ENCODE measurements at regions not wholly inside any gene's neighbourhood (a gene's known extent, or its start where the extent isn't known, plus 50 kb on each side); places are given as distances from the start of the nearest gene placed in this dataset.

DNA sequence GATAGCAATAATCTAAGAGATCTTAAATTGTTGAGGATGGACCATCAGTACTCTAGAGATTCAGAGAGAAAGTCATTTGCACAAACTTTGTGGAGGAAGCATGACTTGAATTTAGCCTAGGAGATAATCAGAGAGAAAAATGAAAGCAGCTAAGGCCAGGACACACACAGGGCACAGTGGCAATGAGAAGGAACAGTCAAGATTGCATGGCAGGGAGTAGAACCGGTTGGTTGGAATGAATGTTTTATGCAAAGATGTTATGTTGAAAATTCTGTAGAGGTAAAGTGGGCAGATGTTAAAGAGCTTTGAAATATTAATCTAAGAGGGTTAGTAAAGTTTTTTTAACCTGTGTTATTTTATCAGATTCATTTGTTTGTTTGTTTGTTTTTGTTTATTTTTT lies 521.8 kb downstream of the GATA3 start:
- Histone ChIP-seq H3K27ac (no peak overlapping the region), H4K20me1 (no peaks in the 10 kb centered on the region), H3K4me2 (no peak overlapping the region), H3K4me1 (no peaks in the 10 kb centered on the region), H3K9me3 (replicated peaks in 1 of 11) (no peaks in the 10 kb centered on the region), H3K9ac (no peak overlapping the region), H3K36me3 (no peaks in the 10 kb centered on the region), H3K4me3 (no peak overlapping the region), H3K27me3 (no peaks in the 10 kb centered on the region)
- TF ChIP-seq Cebpa-rat (IDR thresholded peaks at IDR 0.05): no peak

GRCh38 chr10:8576911-8577310 lies 522.4 kb downstream of the GATA3 start:
- Histone ChIP-seq H4K20me1 (no peaks in the 10 kb centered on the region), H3K4me1 (peaks cover 0 to 6% (median 2%) of the 10 kb centered on the region in 10 experiments; a peak in 3 of 20 replicates)
- no peak for TF ChIP-seq Cebpa-rat (IDR thresholded peaks at IDR 0.05)

GRCh38 chr10:8577686-8578085 lies 523.2 kb downstream of the GATA3 start:
- no peak overlapping the region for H3K9ac ChIP-seq
- no peaks in the 10 kb centered on the region for H4K20me1 ChIP-seq
- H3K9me3 ChIP-seq (replicated peaks in 1 of 11): no peaks in the 10 kb centered on the region
- peaks cover 0 to 8% (median 3%) of the 10 kb centered on the region in 10 experiments; a peak in 3 of 20 replicates for H3K4me1 ChIP-seq
- H3K4me3 ChIP-seq: no peak overlapping the region
- no peak for TF ChIP-seq Cebpa-rat (IDR thresholded peaks at IDR 0.05)
- no peaks in the 10 kb centered on the region for H3K36me3 ChIP-seq
- H3K27ac ChIP-seq: no peak overlapping the region
- H3K27me3 ChIP-seq: no peaks in the 10 kb centered on the region
- no peak overlapping the region for H3K4me2 ChIP-seq

More at GRCh38 chr10:8576911-8577310, 522.4 kb downstream of the GATA3 start:
- H3K4me3 ChIP-seq: no peak overlapping the region
- no peaks in the 10 kb centered on the region for H3K27me3 ChIP-seq
- H3K9ac ChIP-seq: no peak overlapping the region
- no peak overlapping the region for H3K4me2 ChIP-seq
- H3K9me3 ChIP-seq (replicated peaks in 1 of 11): no peaks in the 10 kb centered on the region
- no peaks in the 10 kb centered on the region for H3K36me3 ChIP-seq
- no peak overlapping the region for H3K27ac ChIP-seq

DNA sequence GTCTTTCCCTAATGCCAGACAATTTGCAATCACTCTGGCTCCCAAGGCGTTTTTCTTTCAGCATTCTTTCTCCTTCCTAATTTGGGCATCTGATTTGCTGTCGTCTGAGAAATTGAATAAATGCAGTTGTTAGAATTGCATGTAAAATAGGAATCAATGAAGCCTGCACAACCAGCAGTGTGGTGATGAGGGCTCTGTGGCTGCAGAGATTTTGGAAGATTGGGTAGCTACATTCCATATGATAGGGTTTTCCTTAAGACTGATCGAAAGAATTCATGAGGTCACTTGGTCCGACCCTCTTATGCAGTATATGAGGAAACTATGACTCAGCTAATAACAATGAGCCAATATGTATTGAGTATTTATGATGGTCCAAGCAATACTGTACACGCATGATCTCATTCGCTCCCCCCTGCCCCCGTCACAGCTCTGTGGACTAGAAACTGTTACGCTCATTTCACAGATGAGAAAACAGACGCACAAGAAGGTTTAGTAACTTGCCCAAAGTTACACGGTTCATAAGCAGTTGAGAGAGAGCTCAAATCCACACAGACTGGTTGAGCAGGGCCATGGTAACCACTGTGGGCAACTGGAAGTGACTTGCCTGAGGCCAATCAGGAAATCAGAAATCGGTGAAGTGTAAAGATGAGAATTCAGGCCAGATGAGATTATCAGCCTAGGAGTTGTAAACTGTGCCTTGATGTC lies 527.2 kb downstream of the GATA3 start:
- H3K27ac ChIP-seq: no peak overlapping the region
- H4K20me1 ChIP-seq: no peaks in the 10 kb centered on the region
- no peak overlapping the region for H3K9ac ChIP-seq
- H3K27me3 ChIP-seq: no peaks in the 10 kb centered on the region
- no peak overlapping the region for H3K4me3 ChIP-seq
- H3K4me1 ChIP-seq: peaks cover 0 to 8% (median 3%) of the 10 kb centered on the region in 10 experiments; a peak in 3 of 20 replicates
- H3K36me3 ChIP-seq: no peaks in the 10 kb centered on the region
- no peak for TF ChIP-seq Cebpa-rat (IDR thresholded peaks at IDR 0.05)
- H3K4me2 ChIP-seq: peak overlapping the region in 4 of 11 experiments; percentile 7 to 11 (median 9); a peak in 3 of 22 replicates
- H3K9me3 ChIP-seq (replicated peaks in 1 of 11): no peaks in the 10 kb centered on the region

DNA sequence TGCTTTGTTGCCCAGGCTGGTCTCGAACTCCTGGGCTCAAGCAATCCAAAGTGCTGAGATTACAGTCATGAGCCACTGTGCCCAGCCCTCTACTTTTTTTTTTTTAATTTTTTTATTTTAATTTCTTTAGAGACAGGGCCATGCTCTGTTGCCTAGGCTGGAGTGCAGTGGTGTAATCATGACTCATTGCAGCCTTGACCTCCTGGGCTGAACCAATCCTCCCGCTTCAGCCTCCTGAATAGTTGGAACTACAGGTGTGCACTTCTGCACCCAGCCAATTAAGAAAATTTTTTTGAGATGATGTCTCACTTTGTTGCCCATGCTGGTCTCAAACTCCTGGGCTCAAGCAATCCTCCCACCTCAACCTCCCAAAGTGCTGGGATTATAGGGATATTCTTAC lies 528.6 kb downstream of the GATA3 start:
- TF ChIP-seq Cebpa-rat (IDR thresholded peaks at IDR 0.05): no peak
- Histone ChIP-seq H3K9ac (no peak overlapping the region), H3K4me2 (no peak overlapping the region), H3K4me1 (peaks cover 0 to 8% (median 3%) of the 10 kb centered on the region in 10 experiments; a peak in 3 of 20 replicates), H3K9me3 (replicated peaks in 1 of 11) (no peaks in the 10 kb centered on the region), H3K4me3 (no peak overlapping the region), H4K20me1 (no peaks in the 10 kb centered on the region), H3K36me3 (no peaks in the 10 kb centered on the region), H3K27me3 (no peaks in the 10 kb centered on the region), H3K27ac (no peak overlapping the region)

DNA sequence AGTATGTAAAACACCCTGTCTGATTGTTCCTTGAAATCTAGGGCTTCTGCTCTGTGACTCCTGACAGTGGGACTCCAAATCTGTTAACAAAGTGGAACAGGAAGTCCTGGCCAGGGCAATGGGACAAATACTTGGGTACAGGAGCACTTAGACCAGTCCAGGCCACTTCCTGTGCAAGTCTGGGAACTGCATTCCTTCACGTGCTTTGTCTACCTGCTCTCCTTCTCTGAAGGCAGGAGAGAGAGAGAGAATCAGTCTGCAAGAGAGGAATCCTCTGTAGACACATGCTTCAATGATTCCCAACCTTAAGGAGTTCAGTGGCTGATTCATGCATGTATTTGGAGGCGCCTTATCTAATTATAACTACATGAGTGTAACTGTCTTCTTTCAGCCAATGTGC lies 530.2 kb downstream of the GATA3 start:
- no peak for TF ChIP-seq Cebpa-rat (IDR thresholded peaks at IDR 0.05)
- no peaks in the 10 kb centered on the region for H4K20me1 ChIP-seq
- H3K36me3 ChIP-seq: no peaks in the 10 kb centered on the region
- H3K4me1 ChIP-seq: peaks cover 0 to 8% (median 3%) of the 10 kb centered on the region in 10 experiments; a peak in 3 of 20 replicates
- H3K27me3 ChIP-seq: no peaks in the 10 kb centered on the region
- no peak overlapping the region for H3K27ac ChIP-seq
- H3K4me3 ChIP-seq: no peak overlapping the region
- no peak overlapping the region for H3K9ac ChIP-seq
- no peaks in the 10 kb centered on the region for H3K9me3 ChIP-seq (replicated peaks in 1 of 11)
- no peak overlapping the region for H3K4me2 ChIP-seq

GRCh38 chr10:8586504-8586903 lies 532.0 kb downstream of the GATA3 start:
- no peaks in the 10 kb centered on the region for H3K27me3 ChIP-seq
- H3K27ac ChIP-seq: no peak overlapping the region
- H3K9me3 ChIP-seq (replicated peaks in 1 of 11): no peaks in the 10 kb centered on the region
- no peaks in the 10 kb centered on the region for H3K36me3 ChIP-seq
- no peak overlapping the region for H3K9ac ChIP-seq
- H4K20me1 ChIP-seq: no peaks in the 10 kb centered on the region
- H3K4me2 ChIP-seq: no peak overlapping the region
- no peak overlapping the region for H3K4me3 ChIP-seq
- H3K4me1 ChIP-seq: peaks cover 0 to 6% (median 3%) of the 10 kb centered on the region in 10 experiments; a peak in 3 of 20 replicates
- no peak for TF ChIP-seq Cebpa-rat (IDR thresholded peaks at IDR 0.05)

GRCh38 chr10:8588135-8588534 lies 533.6 kb downstream of the GATA3 start:
- Histone ChIP-seq H3K9ac (no peak overlapping the region), H3K36me3 (no peaks in the 10 kb centered on the region), H3K27me3 (no peaks in the 10 kb centered on the region), H3K4me3 (no peak overlapping the region), H3K4me1 (no peaks in the 10 kb centered on the region), H3K9me3 (replicated peaks in 1 of 11) (no peaks in the 10 kb centered on the region), H4K20me1 (no peaks in the 10 kb centered on the region), H3K27ac (no peak overlapping the region), H3K4me2 (no peak overlapping the region)
- no peak for TF ChIP-seq Cebpa-rat (IDR thresholded peaks at IDR 0.05)

DNA sequence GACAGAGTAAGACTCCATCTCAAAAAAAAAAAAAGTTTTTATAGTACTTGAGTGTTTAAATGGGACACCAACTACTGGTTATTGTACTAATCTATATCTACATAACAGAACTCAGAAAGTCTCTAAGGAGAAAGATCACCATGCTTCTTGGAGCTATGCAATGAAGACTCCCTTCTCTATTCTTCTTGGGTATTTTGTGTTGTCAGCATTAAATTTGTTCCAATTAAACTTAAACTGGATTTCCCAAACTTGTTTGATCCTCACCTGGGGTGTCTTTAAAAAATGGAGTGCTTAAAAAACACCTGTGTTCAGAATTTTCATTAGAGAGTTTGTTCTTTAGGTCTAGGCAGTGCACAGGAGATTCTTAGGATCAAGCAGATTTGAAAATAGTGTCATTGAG lies 536.0 kb downstream of the GATA3 start:
- Histone ChIP-seq H3K4me2 (no peak overlapping the region), H3K4me1 (no peaks in the 10 kb centered on the region)

DNA sequence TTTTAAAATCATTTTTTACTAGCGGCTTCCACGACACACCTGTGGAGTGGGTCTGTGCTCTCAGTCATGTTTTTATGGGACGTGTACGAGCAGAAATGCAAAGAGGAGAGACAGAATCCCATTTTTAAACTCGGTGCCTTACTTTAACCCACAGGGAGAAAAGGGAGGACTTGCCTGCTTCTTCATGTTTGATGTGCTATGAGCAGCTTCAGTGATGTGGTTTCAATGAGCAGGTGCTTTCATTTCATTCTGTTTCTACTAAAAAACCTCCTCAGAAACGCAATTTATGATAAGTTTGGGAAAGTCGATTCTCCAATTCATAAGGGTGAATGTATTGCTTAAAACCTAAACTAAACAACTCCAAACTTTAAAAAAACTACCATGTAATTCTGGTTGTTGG lies 537.2 kb downstream of the GATA3 start:
- Histone ChIP-seq H3K9me3 (replicated peaks in 1 of 11) (no peaks in the 10 kb centered on the region), H3K36me3 (no peaks in the 10 kb centered on the region), H3K4me2 (no peak overlapping the region), H3K4me3 (no peak overlapping the region), H3K27me3 (no peaks in the 10 kb centered on the region), H3K27ac (no peak overlapping the region), H4K20me1 (no peaks in the 10 kb centered on the region), H3K9ac (no peak overlapping the region), H3K4me1 (no peaks in the 10 kb centered on the region)
- TF ChIP-seq Cebpa-rat (IDR thresholded peaks at IDR 0.05): no peak

More for the DNA sequence above, 536.0 kb downstream of the GATA3 start:
- Histone ChIP-seq H3K36me3 (no peaks in the 10 kb centered on the region), H3K27me3 (no peaks in the 10 kb centered on the region), H3K27ac (no peak overlapping the region), H4K20me1 (no peaks in the 10 kb centered on the region), H3K9ac (no peak overlapping the region), H3K4me3 (no peak overlapping the region), H3K9me3 (replicated peaks in 1 of 11) (no peaks in the 10 kb centered on the region)
- TF ChIP-seq Cebpa-rat (IDR thresholded peaks at IDR 0.05): no peak
